ENCODE measurements at regions not wholly inside any gene's neighbourhood (a gene's known extent, or its start where the extent isn't known, plus 50 kb on each side); places are given as distances from the start of the nearest gene placed in this dataset.

GRCh38 chr13:72221276-72221962 is 354.4 kb upstream of the DACH1 start:
- no peak for ATAC-seq
- Mint-ChIP-seq H3K36me3 (no peaks in the 10 kb centered on the region), H3K4me3 (no peak overlapping the region), H3K4me1 (no peaks in the 10 kb centered on the region), H3K9me3 (ENCODE audit: low read depth) (no peaks in the 10 kb centered on the region), H3K27ac (no peak overlapping the region), H3K27me3 (no peaks in the 10 kb centered on the region)
- CTCF ChIA-PET = no interaction called here
- no peak for DNase-seq

- H3K36me3 Mint-ChIP-seq = no peaks in the 10 kb centered on the region
- no peak overlapping the region for H3K27ac Mint-ChIP-seq
- no peaks in the 10 kb centered on the region for H3K9me3 Mint-ChIP-seq (ENCODE audit: low read depth)
- H3K4me1 Mint-ChIP-seq = no peaks in the 10 kb centered on the region
- DNase-seq = no peak
- CTCF ChIA-PET = interaction anchor here (0.7 kb wide), 1 partner anchor 158 kb away, joined by 3 read pairs; no protein-coding TSS in a partner anchor
- no peak for ATAC-seq
- no peak overlapping the region for H3K4me3 Mint-ChIP-seq
- H3K27me3 Mint-ChIP-seq = no peaks in the 10 kb centered on the region
These were observed 352.0 kb upstream of the DACH1 start for GRCh38 chr13:72218966-72219365.

- CTCF ChIA-PET = no interaction called here
- Mint-ChIP-seq H3K4me3 (no peak overlapping the region), H3K4me1 (no peaks in the 10 kb centered on the region), H3K27me3 (no peaks in the 10 kb centered on the region), H3K36me3 (no peaks in the 10 kb centered on the region), H3K27ac (no peak overlapping the region), H3K9me3 (ENCODE audit: low read depth) (no peaks in the 10 kb centered on the region)
- ATAC-seq (no peak), DNase-seq (no peak)
These were observed 350.1 kb upstream of the DACH1 start for GRCh38 chr13:72217142-72217541.

GRCh38 chr13:72208112-72208645 is 341.2 kb upstream of the DACH1 start:
- no peak for DNase-seq
- no peaks in the 10 kb centered on the region for H3K36me3 Mint-ChIP-seq
- no peak overlapping the region for H3K27ac Mint-ChIP-seq
- CTCF ChIA-PET = no interaction called here
- no peaks in the 10 kb centered on the region for H3K9me3 Mint-ChIP-seq (ENCODE audit: low read depth)
- H3K4me3 Mint-ChIP-seq = no peak overlapping the region
- ATAC-seq = no peak
- H3K4me1 Mint-ChIP-seq = no peaks in the 10 kb centered on the region
- H3K27me3 Mint-ChIP-seq = no peaks in the 10 kb centered on the region

- no peak for DNase-seq
- H3K27me3 Mint-ChIP-seq = no peaks in the 10 kb centered on the region
- no peak overlapping the region for H3K27ac Mint-ChIP-seq
- H3K4me3 Mint-ChIP-seq = no peak overlapping the region
- ATAC-seq = no peak
- CTCF ChIA-PET = no interaction called here
- no peaks in the 10 kb centered on the region for H3K9me3 Mint-ChIP-seq (ENCODE audit: low read depth)
- H3K36me3 Mint-ChIP-seq = no peaks in the 10 kb centered on the region
- no peaks in the 10 kb centered on the region for H3K4me1 Mint-ChIP-seq
These were observed 338.8 kb upstream of the DACH1 start for GRCh38 chr13:72205773-72206172.

- DNase-seq (no peak), ATAC-seq (no peak)
- Mint-ChIP-seq H3K27ac (no peak overlapping the region), H3K27me3 (no peaks in the 10 kb centered on the region), H3K4me3 (no peak overlapping the region), H3K4me1 (no peaks in the 10 kb centered on the region), H3K9me3 (ENCODE audit: low read depth) (no peaks in the 10 kb centered on the region), H3K36me3 (no peaks in the 10 kb centered on the region)
- CTCF ChIA-PET = no interaction called here
These were observed 337.3 kb upstream of the DACH1 start for GRCh38 chr13:72204291-72204690.

GRCh38 chr13:72201726-72202125 is 334.7 kb upstream of the DACH1 start:
- Mint-ChIP-seq H3K36me3 (no peaks in the 10 kb centered on the region), H3K27ac (no peak overlapping the region), H3K4me3 (no peak overlapping the region), H3K27me3 (no peaks in the 10 kb centered on the region), H3K9me3 (ENCODE audit: low read depth) (no peaks in the 10 kb centered on the region), H3K4me1 (no peaks in the 10 kb centered on the region)
- CTCF ChIA-PET = no interaction called here
- no peak for ATAC-seq
- no peak for DNase-seq

GRCh38 chr13:72199640-72200039 is 332.6 kb upstream of the DACH1 start:
- no peaks in the 10 kb centered on the region for H3K4me1 Mint-ChIP-seq

GRCh38 chr13:72198967-72199560 is 332.1 kb upstream of the DACH1 start:
- H3K9me3 Mint-ChIP-seq (ENCODE audit: low read depth) = no peaks in the 10 kb centered on the region
- H3K4me1 Mint-ChIP-seq = no peaks in the 10 kb centered on the region
- no peak overlapping the region for H3K27ac Mint-ChIP-seq
- H3K4me3 Mint-ChIP-seq = no peak overlapping the region
- H3K27me3 Mint-ChIP-seq = no peaks in the 10 kb centered on the region
- CTCF ChIA-PET = no interaction called here
- H3K36me3 Mint-ChIP-seq = no peaks in the 10 kb centered on the region
- no peak for DNase-seq
- no peak for ATAC-seq

More at GRCh38 chr13:72199640-72200039, 332.6 kb upstream of the DACH1 start:
- H3K36me3 Mint-ChIP-seq = no peaks in the 10 kb centered on the region
- DNase-seq = no peak
- no peaks in the 10 kb centered on the region for H3K27me3 Mint-ChIP-seq
- CTCF ChIA-PET = no interaction called here
- no peak overlapping the region for H3K27ac Mint-ChIP-seq
- H3K9me3 Mint-ChIP-seq (ENCODE audit: low read depth) = no peaks in the 10 kb centered on the region
- no peak overlapping the region for H3K4me3 Mint-ChIP-seq
- no peak for ATAC-seq

GRCh38 chr13:72198042-72198441 is 331.0 kb upstream of the DACH1 start:
- H3K36me3 Mint-ChIP-seq = no peaks in the 10 kb centered on the region
- no peak overlapping the region for H3K4me3 Mint-ChIP-seq
- ATAC-seq (no peak), DNase-seq (no peak)
- no peaks in the 10 kb centered on the region for H3K9me3 Mint-ChIP-seq (ENCODE audit: low read depth)
- no peaks in the 10 kb centered on the region for H3K27me3 Mint-ChIP-seq
- CTCF ChIA-PET = no interaction called here
- H3K4me1 Mint-ChIP-seq = no peaks in the 10 kb centered on the region
- H3K27ac Mint-ChIP-seq = no peak overlapping the region

GRCh38 chr13:72195044-72195704 is 328.2 kb upstream of the DACH1 start:
- no peak overlapping the region for H3K27ac Mint-ChIP-seq
- no peaks in the 10 kb centered on the region for H3K36me3 Mint-ChIP-seq
- H3K4me1 Mint-ChIP-seq = no peaks in the 10 kb centered on the region
- no peak for ATAC-seq
- H3K9me3 Mint-ChIP-seq (ENCODE audit: low read depth) = peaks cover 3% of the 10 kb centered on the region
- DNase-seq = no peak
- H3K4me3 Mint-ChIP-seq = no peak overlapping the region
- H3K27me3 Mint-ChIP-seq = no peaks in the 10 kb centered on the region
- CTCF ChIA-PET = no interaction called here

GRCh38 chr13:72194523-72194922 is 327.5 kb upstream of the DACH1 start:
- no peaks in the 10 kb centered on the region for H3K36me3 Mint-ChIP-seq
- ATAC-seq (no peak), DNase-seq (no peak)
- H3K4me3 Mint-ChIP-seq = no peak overlapping the region
- CTCF ChIA-PET = no interaction called here
- H3K27ac Mint-ChIP-seq = no peak overlapping the region
- no peaks in the 10 kb centered on the region for H3K27me3 Mint-ChIP-seq
- peaks cover 3% of the 10 kb centered on the region for H3K9me3 Mint-ChIP-seq (ENCODE audit: low read depth)
- no peaks in the 10 kb centered on the region for H3K4me1 Mint-ChIP-seq

GRCh38 chr13:72186730-72187422 is 319.9 kb upstream of the DACH1 start:
- Mint-ChIP-seq H3K27me3 (no peaks in the 10 kb centered on the region), H3K4me1 (no peaks in the 10 kb centered on the region), H3K9me3 (ENCODE audit: low read depth) (peaks cover 3% of the 10 kb centered on the region), H3K27ac (no peak overlapping the region), H3K4me3 (no peak overlapping the region), H3K36me3 (no peaks in the 10 kb centered on the region)
- CTCF ChIA-PET = no interaction called here
- ATAC-seq (no peak), DNase-seq (no peak)

GRCh38 chr13:72185776-72186175 is 318.8 kb upstream of the DACH1 start:
- no peak overlapping the region for H3K27ac Mint-ChIP-seq
- DNase-seq (no peak), ATAC-seq (no peak)
- no peaks in the 10 kb centered on the region for H3K9me3 Mint-ChIP-seq (ENCODE audit: low read depth)
- H3K27me3 Mint-ChIP-seq = no peaks in the 10 kb centered on the region
- H3K4me1 Mint-ChIP-seq = no peaks in the 10 kb centered on the region
- CTCF ChIA-PET = no interaction called here
- H3K36me3 Mint-ChIP-seq = no peaks in the 10 kb centered on the region
- no peak overlapping the region for H3K4me3 Mint-ChIP-seq
